ENCODE measurements at regions not wholly inside any gene's neighbourhood (a gene's known extent, or its start where the extent isn't known, plus 50 kb on each side); places are given as distances from the start of the nearest gene placed in this dataset.

- ATAC-seq (peak; percentile 22), FAIRE-seq (no peak), DNase-seq (ENCODE audit: low read depth, low spot score) (no peak)
- ChIA-PET RAD21 (ENCODE audit: unreplicated experiment) (interaction anchor here (1.0 kb wide), 1 partner anchor 67 kb away, joined by 3 read pairs; no protein-coding TSS in a partner anchor), CTCF (interaction anchor here (0.6 to 1.4 kb wide), 3 partner anchors 12 to 85 kb away, joined by 3 to 4 read pairs (median 3); no protein-coding TSS in a partner anchor), POLR2A (no interaction called here), SMC1A (ENCODE audit: uncharacterized antibody, unreplicated experiment) (interaction anchor here (0.7 to 2.2 kb wide), 8 partner anchors 10 to 176 kb away, joined by 3 to 8 read pairs (median 3); no protein-coding TSS in a partner anchor)
- intact Hi-C loops (cut with micrococcal nuclease; ENCODE audit: unreplicated experiment) (no loop called here), in situ Hi-C loops (cut with MboI) (no loop called here)
- no peak overlapping the region for H3K27ac ChIP-seq (ENCODE audit: control insufficient read depth, insufficient read depth)
- H3K79me2 ChIP-seq (ENCODE audit: control insufficient read depth, insufficient read depth, low read length), result no peaks in the 10 kb centered on the region
- no peaks in the 10 kb centered on the region for H3K36me3 ChIP-seq (ENCODE audit: control insufficient read depth in 2 of 2, insufficient read depth in 2 of 2, low read length in 1 of 2)
- 1% methylated on average over 4 of the region's 4 CpGs for WGBS (ENCODE audit: insufficient coverage, insufficient replicate concordance, low lambda C conversion rate, missing lambda C conversion rate)
- H3K4me3 ChIP-seq, result no peak overlapping the region
- no peaks in the 10 kb centered on the region for H3K27me3 ChIP-seq (replicated peaks in 1 of 2; ENCODE audit: control insufficient read depth in 2 of 2, insufficient read depth in 2 of 2, low read length in 1 of 2)
- no peaks in the 10 kb centered on the region for H3K9me3 ChIP-seq (replicated peaks; ENCODE audit: control insufficient read depth, insufficient read depth, low read length)
- no peak overlapping the region; the same call in 1 of the 2 replicates for H3K4me2 ChIP-seq (ENCODE audit: control insufficient read depth, insufficient read depth)
- H2AFZ ChIP-seq (ENCODE audit: control insufficient read depth, low read depth, low read length), result no peak overlapping the region; the same call in 1 of the 2 replicates
- no peak overlapping the region for H3K9ac ChIP-seq (ENCODE audit: control insufficient read depth, insufficient read depth, low read length)
- H4K20me1 ChIP-seq (ENCODE audit: control insufficient read depth, insufficient read depth), result no peaks in the 10 kb centered on the region
- peaks cover 19% of the 10 kb centered on the region for H3K4me1 ChIP-seq (ENCODE audit: control insufficient read depth, insufficient read depth, low read length)
- no TSS peak for BruUV-seq (replicated peaks)
- TF ChIP-seq BCL3 (IDR thresholded peaks at IDR 0.05; ENCODE audit: borderline replicate concordance, insufficient read depth, low read depth, low read length, poor library complexity, severe bottlenecking), result peak; percentile 47
- no peak for TF ChIP-seq HCFC1 (IDR thresholded peaks at IDR 0.05; ENCODE audit: low read length)
- TF ChIP-seq RELA (IDR thresholded peaks at IDR 0.05; ENCODE audit: borderline replicate concordance, partially characterized antibody), result no peak
- TF ChIP-seq JUNB (IDR thresholded peaks at IDR 0.05), result peak; percentile 50
- TF ChIP-seq MEF2A (IDR thresholded peaks at IDR 0.05; ENCODE audit: insufficient read depth, low read depth, low read length), result 0 out of 2 replicates have a peak, but pooled peaks have one; percentile 31
- TF ChIP-seq RUNX3 (IDR thresholded peaks at IDR 0.05; ENCODE audit: low read length), result peak; percentile 70; the same call in 1 of the 2 replicates
- TF ChIP-seq ATF2 (IDR thresholded peaks at IDR 0.05; ENCODE audit: low read length), result 0 out of 2 replicates have a peak, but pooled peaks have one; percentile 17
These were observed 243.5 kb downstream of the ETS1 start for GRCh38 chr11:128343870-128344269.

All from GM12878 (cell line).